NCI-H2196 (cell line): ENCODE measurements at regions not wholly inside any gene's neighbourhood (a gene's known extent, or its start where the extent isn't known, plus 50 kb on each side); places are given as distances from the start of the nearest gene placed in this dataset.
"Not testable (repeated sequence)": the region's sequence is repeated elsewhere in the genome, so short reads cannot be mapped to it uniquely, and the experiment has no call there.

Experiments
- DNase-seq: peaks from one replicate; lab custom pipeline; 2025; ENCODE audit not compliant: unreplicated experiment; lab: John Stamatoyannopoulos, UW

GRCh38 chr6:155582016-155582991, 126.7 kb upstream of the NOX3 start:
- DNase-seq = no peak

GRCh38 chr6:155580904-155581303, 125.3 kb upstream of the NOX3 start:
- no peak for DNase-seq

- no peak for DNase-seq
These were observed 122.6 kb upstream of the NOX3 start for GRCh38 chr6:155578251-155578650.

- no peak for DNase-seq
These were observed 106.3 kb upstream of the NOX3 start for GRCh38 chr6:155561966-155562364.

- DNase-seq = no peak
These were observed 105.8 kb upstream of the NOX3 start for GRCh38 chr6:155561257-155561965.

- no peak for DNase-seq
These were observed 94.3 kb upstream of the NOX3 start for GRCh38 chr6:155549928-155550327.

GRCh38 chr6:155549028-155549798, 93.6 kb upstream of the NOX3 start:
- no peak for DNase-seq

GRCh38 chr6:155548576-155548975, 92.9 kb upstream of the NOX3 start:
- DNase-seq = no peak

- DNase-seq = no peak
These were observed 89.0 kb upstream of the NOX3 start for GRCh38 chr6:155544677-155545076.

- DNase-seq = no peak
These were observed 87.7 kb upstream of the NOX3 start for GRCh38 chr6:155543166-155543847.

- no peak for DNase-seq
These were observed 86.4 kb upstream of the NOX3 start for GRCh38 chr6:155542036-155542435.

- DNase-seq = no peak
These were observed 83.2 kb upstream of the NOX3 start for GRCh38 chr6:155538708-155539390.

GRCh38 chr6:155534678-155535077, 79.0 kb upstream of the NOX3 start:
- no peak for DNase-seq

- no peak for DNase-seq
These were observed 74.7 kb upstream of the NOX3 start for GRCh38 chr6:155530219-155530834.

GRCh38 chr6:155529814-155530213, 74.2 kb upstream of the NOX3 start:
- DNase-seq = not testable (repeated sequence)

- DNase-seq = no peak
These were observed 73.4 kb upstream of the NOX3 start for GRCh38 chr6:155528982-155529453.

- DNase-seq = no peak
These were observed 72.7 kb upstream of the NOX3 start for GRCh38 chr6:155528335-155528734.

- DNase-seq = no peak
These were observed 71.8 kb upstream of the NOX3 start for GRCh38 chr6:155527443-155527842.

GRCh38 chr6:155523821-155524651, 68.4 kb upstream of the NOX3 start:
- DNase-seq = no peak
